GM06990 (cell line): ENCODE measurements at regions not wholly inside any gene's neighbourhood (a gene's known extent, or its start where the extent isn't known, plus 50 kb on each side); places are given as distances from the start of the nearest gene placed in this dataset.

ENCODE experiments used
- DNase-seq: peaks from one replicate; pipeline ENCODE4 v3.0.0-alpha.2; 2011; ENCODE audit not compliant: insufficient read length; ENCODE audit errors: extremely low read depth
- H3K27me3 ChIP-seq: replicated peaks from 2 replicates; pipeline ENCODE4 v1.6.0; 2011; ENCODE audit warnings: low read length; ENCODE audit not compliant: control insufficient read depth, insufficient read depth
- H3K36me3 ChIP-seq: 2 replicates; pipeline ENCODE4 v1.5.1; 2011; ENCODE audit warnings: low read length; ENCODE audit not compliant: control insufficient read depth, insufficient read depth
- H3K4me3 ChIP-seq: replicated peaks from 2 replicates; pipeline ENCODE4 v1.5.1; 2011; ENCODE audit warnings: low read depth, mild to moderate bottlenecking, control low read depth, low read length
- TF ChIP-seq, protein P1 (sequence below): IDR thresholded peaks from 2 replicates; pipeline ENCODE4 v1.5.1; 2011; ENCODE audit warnings: low read length, control low read depth, mild to moderate bottlenecking, inconsistent platforms; ENCODE audit not compliant: insufficient read depth, poor library complexity, severe bottlenecking

DNA sequence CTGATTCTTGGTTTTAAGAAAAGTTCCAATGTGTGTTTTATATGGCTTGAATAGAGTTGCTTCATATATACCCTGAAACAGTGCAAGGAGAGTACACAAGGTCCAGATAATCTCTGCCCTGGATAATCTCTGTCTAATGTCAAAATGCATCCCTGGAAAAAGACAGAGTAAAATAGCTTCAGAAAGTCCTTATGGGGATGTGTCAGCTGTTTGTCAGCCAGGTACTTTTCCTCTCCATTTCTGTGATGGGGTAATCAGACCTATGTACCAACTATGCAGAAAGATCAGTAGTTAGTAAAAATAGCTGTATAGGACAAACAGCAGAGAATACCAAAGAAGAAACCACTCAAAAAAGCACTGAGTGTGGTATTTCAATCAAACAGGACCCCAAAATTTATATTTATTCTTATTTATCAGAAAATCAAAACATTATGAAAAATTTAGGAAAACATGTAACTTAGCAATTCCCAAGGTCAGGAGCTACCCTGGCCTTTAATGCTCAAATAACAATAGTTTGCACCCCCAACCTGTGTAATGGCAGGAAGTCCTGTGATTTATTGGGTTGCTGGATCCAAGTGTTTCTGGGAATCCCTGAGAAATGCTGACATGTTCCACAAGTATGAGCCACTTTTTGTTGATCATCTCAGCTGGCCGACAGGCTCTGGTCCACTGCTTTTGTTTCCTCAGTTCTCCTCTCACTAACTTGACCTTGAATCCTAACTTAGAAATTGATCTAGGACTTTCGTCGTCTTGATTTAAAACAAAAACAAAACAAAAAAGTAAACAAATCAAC, 69.6 kb downstream of the MDH1 start:
- Histone ChIP-seq H3K4me3 (no peak overlapping the region), H3K27me3 (no peaks in the 10 kb centered on the region), H3K36me3 (no peaks in the 10 kb centered on the region)
- TF ChIP-seq, protein P1, sequence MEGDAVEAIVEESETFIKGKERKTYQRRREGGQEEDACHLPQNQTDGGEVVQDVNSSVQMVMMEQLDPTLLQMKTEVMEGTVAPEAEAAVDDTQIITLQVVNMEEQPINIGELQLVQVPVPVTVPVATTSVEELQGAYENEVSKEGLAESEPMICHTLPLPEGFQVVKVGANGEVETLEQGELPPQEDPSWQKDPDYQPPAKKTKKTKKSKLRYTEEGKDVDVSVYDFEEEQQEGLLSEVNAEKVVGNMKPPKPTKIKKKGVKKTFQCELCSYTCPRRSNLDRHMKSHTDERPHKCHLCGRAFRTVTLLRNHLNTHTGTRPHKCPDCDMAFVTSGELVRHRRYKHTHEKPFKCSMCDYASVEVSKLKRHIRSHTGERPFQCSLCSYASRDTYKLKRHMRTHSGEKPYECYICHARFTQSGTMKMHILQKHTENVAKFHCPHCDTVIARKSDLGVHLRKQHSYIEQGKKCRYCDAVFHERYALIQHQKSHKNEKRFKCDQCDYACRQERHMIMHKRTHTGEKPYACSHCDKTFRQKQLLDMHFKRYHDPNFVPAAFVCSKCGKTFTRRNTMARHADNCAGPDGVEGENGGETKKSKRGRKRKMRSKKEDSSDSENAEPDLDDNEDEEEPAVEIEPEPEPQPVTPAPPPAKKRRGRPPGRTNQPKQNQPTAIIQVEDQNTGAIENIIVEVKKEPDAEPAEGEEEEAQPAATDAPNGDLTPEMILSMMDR, result no peak
- DNase-seq, result no peak

DNA sequence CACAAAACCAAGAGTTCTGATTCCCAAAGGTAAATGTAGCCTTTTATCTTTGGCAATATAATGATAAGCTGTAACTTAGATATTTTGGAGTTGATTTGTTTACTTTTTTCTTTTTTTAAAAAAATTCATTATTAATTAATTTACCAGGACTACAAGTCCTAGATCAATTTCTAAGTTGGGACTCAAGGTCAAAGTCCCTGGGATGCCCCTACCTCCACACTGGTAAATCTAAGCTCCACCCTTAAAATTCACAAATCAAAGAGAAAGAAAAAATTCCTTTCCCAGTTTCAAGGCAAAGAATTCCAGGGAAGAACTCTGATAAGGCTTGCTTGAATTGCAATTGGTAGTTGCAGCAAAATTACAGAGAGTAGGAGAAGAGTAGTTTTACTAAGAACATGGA, 71.3 kb downstream of the MDH1 start:
- TF ChIP-seq, protein P1, result no peak

DNA sequence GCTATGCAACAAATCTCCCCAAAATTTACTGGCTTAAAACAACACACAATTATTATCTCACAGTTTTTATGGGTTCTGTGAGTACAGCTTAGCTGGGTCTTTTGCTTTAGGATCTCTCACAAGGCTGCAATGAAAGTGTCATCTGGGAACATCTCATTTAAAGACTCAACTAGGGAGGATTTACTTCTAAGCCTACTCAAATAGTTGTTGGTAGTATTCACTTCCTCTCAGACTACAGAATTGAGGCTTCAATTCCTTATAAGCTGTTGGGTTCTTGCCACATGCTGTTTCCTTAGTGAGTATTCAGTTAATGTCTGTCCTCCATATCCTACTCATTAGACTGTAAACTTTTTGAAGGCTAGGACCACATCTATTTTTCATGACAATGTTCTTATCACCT, 72.3 kb downstream of the MDH1 start:
- Histone ChIP-seq H3K36me3 (no peaks in the 10 kb centered on the region), H3K27me3 (no peaks in the 10 kb centered on the region), H3K4me3 (no peak overlapping the region)
- no peak for DNase-seq
- TF ChIP-seq, protein P1, result no peak

More for the DNA sequence above, 71.3 kb downstream of the MDH1 start:
- Histone ChIP-seq H3K36me3 (no peaks in the 10 kb centered on the region), H3K27me3 (no peaks in the 10 kb centered on the region), H3K4me3 (no peak overlapping the region)
- DNase-seq, result no peak

DNA sequence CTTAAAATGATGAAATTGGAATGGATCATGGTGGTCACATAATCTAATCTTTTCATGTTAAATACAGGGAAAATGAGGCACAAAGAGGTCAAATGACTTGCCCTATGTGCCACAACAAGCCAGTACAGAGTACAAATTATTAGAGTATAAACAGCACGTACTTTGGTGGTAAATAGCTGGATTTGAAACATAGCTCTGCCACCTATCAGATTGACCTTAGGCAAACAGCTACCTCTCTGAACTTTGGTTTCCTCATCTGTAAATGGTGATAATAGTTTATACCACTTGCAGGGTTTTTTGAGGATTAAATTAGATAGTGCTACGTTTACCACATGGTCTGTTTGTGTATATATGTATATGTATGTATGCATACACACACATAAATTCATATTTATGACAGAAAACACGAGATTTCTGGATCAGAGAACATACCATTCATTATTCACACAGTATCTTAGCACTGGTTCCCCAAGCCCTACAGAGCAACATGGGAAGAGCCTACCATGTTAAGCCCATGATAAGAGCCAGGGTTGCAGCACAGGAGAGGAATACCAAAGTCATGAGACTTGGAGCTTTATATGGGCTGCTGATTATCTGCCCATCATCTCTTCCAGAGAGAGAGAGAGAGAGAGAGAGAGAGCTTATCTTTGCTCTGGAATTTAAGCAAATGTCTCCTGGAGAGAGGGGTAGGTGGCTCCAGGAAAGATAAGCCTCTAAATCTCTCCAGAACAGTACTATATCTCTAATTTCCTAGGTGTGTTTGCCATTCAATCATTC, 73.5 kb downstream of the MDH1 start:
- DNase-seq, result no peak
- TF ChIP-seq, protein P1, result no peak
- H3K27me3 ChIP-seq, result no peaks in the 10 kb centered on the region

DNA sequence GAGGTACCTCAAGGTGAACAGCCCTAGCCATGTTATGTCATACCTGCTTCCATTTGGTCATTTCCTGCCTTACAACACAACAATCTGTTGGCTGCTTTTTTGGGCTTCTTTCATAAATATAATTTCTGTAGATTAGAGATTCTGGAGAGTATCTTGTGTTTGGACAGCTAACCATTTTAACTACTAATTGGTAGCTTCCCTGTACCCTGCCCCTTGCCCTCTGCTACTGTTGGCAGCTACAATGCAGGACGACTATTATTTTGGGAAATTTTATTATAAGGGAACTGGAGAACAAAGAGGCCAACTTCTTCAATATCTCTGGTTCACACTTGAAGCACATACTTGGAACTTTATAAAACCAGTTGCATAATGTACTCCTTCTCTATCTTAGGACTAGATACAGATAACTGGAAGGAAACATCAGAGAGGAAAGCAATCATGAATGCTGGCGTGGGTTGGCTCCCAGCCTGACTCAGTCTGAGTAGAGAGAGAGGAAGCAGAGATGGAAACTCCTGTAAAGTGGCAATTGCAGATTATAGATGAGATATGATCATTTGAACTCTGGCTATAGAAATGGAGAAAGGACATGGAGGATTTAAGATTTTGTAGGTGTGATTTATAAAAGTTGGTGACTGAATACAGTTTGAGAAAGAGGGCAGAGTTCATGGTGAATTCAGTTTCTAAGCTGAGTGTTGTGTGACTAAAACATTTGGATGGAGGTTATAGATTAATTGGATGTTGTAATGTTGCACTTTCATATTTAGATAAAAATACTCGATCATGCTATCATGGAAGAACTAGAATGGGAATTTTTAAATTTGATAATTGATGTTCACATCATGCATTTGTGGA, 74.5 kb downstream of the MDH1 start:
- DNase-seq, result no peak
- no peaks in the 10 kb centered on the region for H3K36me3 ChIP-seq
- H3K4me3 ChIP-seq, result no peak overlapping the region
- no peaks in the 10 kb centered on the region for H3K27me3 ChIP-seq
- TF ChIP-seq, protein P1, result no peak

More for the DNA sequence above, 73.5 kb downstream of the MDH1 start:
- Histone ChIP-seq H3K4me3 (no peak overlapping the region), H3K36me3 (no peaks in the 10 kb centered on the region)
